ENCODE measurements at regions not wholly inside any gene's neighbourhood (a gene's known extent, or its start where the extent isn't known, plus 50 kb on each side); places are given as distances from the start of the nearest gene placed in this dataset.

GRCh38 chr6:54031169-54031568 lies 80.1 kb upstream of the MLIP start:
- H3K4me1 ChIP-seq (ENCODE audit: control insufficient read depth, insufficient read depth, low read length) = peaks cover 18% of the 10 kb centered on the region
- no peaks in the 10 kb centered on the region for H3K9me3 ChIP-seq (ENCODE audit: control insufficient read depth, low read length)
- H3K27me3 ChIP-seq (replicated peaks; ENCODE audit: control insufficient read depth, insufficient read depth, low read length) = no peaks in the 10 kb centered on the region
- no peak for DNase-seq (ENCODE audit: low read depth)
- no peak overlapping the region for H3K4me3 ChIP-seq (ENCODE audit: low read length)
- no peaks in the 10 kb centered on the region for H3K36me3 ChIP-seq (ENCODE audit: control insufficient read depth, insufficient read depth, low read length, severe bottlenecking)
- H3K9ac ChIP-seq (ENCODE audit: low read length) = no peak overlapping the region

- no peaks in the 10 kb centered on the region for H3K9me3 ChIP-seq (ENCODE audit: control insufficient read depth, low read length)
- H3K9ac ChIP-seq (ENCODE audit: low read length) = no peak overlapping the region
- no peak for DNase-seq (ENCODE audit: low read depth)
- no peaks in the 10 kb centered on the region for H3K27me3 ChIP-seq (replicated peaks; ENCODE audit: control insufficient read depth, insufficient read depth, low read length)
- H3K4me1 ChIP-seq (ENCODE audit: control insufficient read depth, insufficient read depth, low read length) = peaks cover 9% of the 10 kb centered on the region
- H3K4me3 ChIP-seq (ENCODE audit: low read length) = no peak overlapping the region
- no peaks in the 10 kb centered on the region for H3K36me3 ChIP-seq (ENCODE audit: control insufficient read depth, insufficient read depth, low read length, severe bottlenecking)
Measured at GRCh38 chr6:54037277-54037779, 73.9 kb upstream of the MLIP start.

GRCh38 chr6:54040545-54040944 lies 70.7 kb upstream of the MLIP start:
- Histone ChIP-seq H3K9ac (ENCODE audit: low read length) (no peak overlapping the region), H3K27me3 (replicated peaks; ENCODE audit: control insufficient read depth, insufficient read depth, low read length) (no peaks in the 10 kb centered on the region), H3K4me1 (ENCODE audit: control insufficient read depth, insufficient read depth, low read length) (peaks cover 9% of the 10 kb centered on the region), H3K36me3 (ENCODE audit: control insufficient read depth, insufficient read depth, low read length, severe bottlenecking) (no peaks in the 10 kb centered on the region), H3K4me3 (ENCODE audit: low read length) (no peak overlapping the region), H3K9me3 (ENCODE audit: control insufficient read depth, low read length) (no peaks in the 10 kb centered on the region)
- DNase-seq (ENCODE audit: low read depth) = no peak

- no peak overlapping the region for H3K4me3 ChIP-seq (ENCODE audit: low read length)
- H3K27me3 ChIP-seq (replicated peaks; ENCODE audit: control insufficient read depth, insufficient read depth, low read length) = no peaks in the 10 kb centered on the region
- H3K4me1 ChIP-seq (ENCODE audit: control insufficient read depth, insufficient read depth, low read length) = peaks cover 9% of the 10 kb centered on the region
- no peak overlapping the region for H3K9ac ChIP-seq (ENCODE audit: low read length)
- no peaks in the 10 kb centered on the region for H3K36me3 ChIP-seq (ENCODE audit: control insufficient read depth, insufficient read depth, low read length, severe bottlenecking)
- DNase-seq (ENCODE audit: low read depth) = no peak
- H3K9me3 ChIP-seq (ENCODE audit: control insufficient read depth, low read length) = no peaks in the 10 kb centered on the region
Measured at GRCh38 chr6:54041239-54041638, 70.0 kb upstream of the MLIP start.

GRCh38 chr6:54043360-54043759 lies 67.9 kb upstream of the MLIP start:
- Histone ChIP-seq H3K4me1 (ENCODE audit: control insufficient read depth, insufficient read depth, low read length) (peaks cover 4% of the 10 kb centered on the region), H3K36me3 (ENCODE audit: control insufficient read depth, insufficient read depth, low read length, severe bottlenecking) (no peaks in the 10 kb centered on the region), H3K9ac (ENCODE audit: low read length) (no peak overlapping the region)

GRCh38 chr6:54044059-54044458 lies 67.2 kb upstream of the MLIP start:
- H3K4me1 ChIP-seq (ENCODE audit: control insufficient read depth, insufficient read depth, low read length) = peaks cover 4% of the 10 kb centered on the region
- H3K36me3 ChIP-seq (ENCODE audit: control insufficient read depth, insufficient read depth, low read length, severe bottlenecking) = no peaks in the 10 kb centered on the region
- no peaks in the 10 kb centered on the region for H3K9me3 ChIP-seq (ENCODE audit: control insufficient read depth, low read length)
- DNase-seq (ENCODE audit: low read depth) = no peak
- no peaks in the 10 kb centered on the region for H3K27me3 ChIP-seq (replicated peaks; ENCODE audit: control insufficient read depth, insufficient read depth, low read length)
- no peak overlapping the region for H3K9ac ChIP-seq (ENCODE audit: low read length)
- no peak overlapping the region for H3K4me3 ChIP-seq (ENCODE audit: low read length)

More at GRCh38 chr6:54043360-54043759, 67.9 kb upstream of the MLIP start:
- Histone ChIP-seq H3K27me3 (replicated peaks; ENCODE audit: control insufficient read depth, insufficient read depth, low read length) (no peaks in the 10 kb centered on the region), H3K9me3 (ENCODE audit: control insufficient read depth, low read length) (no peaks in the 10 kb centered on the region), H3K4me3 (ENCODE audit: low read length) (no peak overlapping the region)
- DNase-seq (ENCODE audit: low read depth) = no peak

GRCh38 chr6:54048782-54049181 lies 62.5 kb upstream of the MLIP start:
- H3K9ac ChIP-seq (ENCODE audit: low read length) = no peak overlapping the region
- H3K4me1 ChIP-seq (ENCODE audit: control insufficient read depth, insufficient read depth, low read length) = peaks cover 9% of the 10 kb centered on the region
- no peaks in the 10 kb centered on the region for H3K27me3 ChIP-seq (replicated peaks; ENCODE audit: control insufficient read depth, insufficient read depth, low read length)
- H3K9me3 ChIP-seq (ENCODE audit: control insufficient read depth, low read length) = no peaks in the 10 kb centered on the region
- H3K36me3 ChIP-seq (ENCODE audit: control insufficient read depth, insufficient read depth, low read length, severe bottlenecking) = no peaks in the 10 kb centered on the region
- no peak for DNase-seq (ENCODE audit: low read depth)
- H3K4me3 ChIP-seq (ENCODE audit: low read length) = no peak overlapping the region

GRCh38 chr6:54050750-54051149 lies 60.5 kb upstream of the MLIP start:
- H3K36me3 ChIP-seq (ENCODE audit: control insufficient read depth, insufficient read depth, low read length, severe bottlenecking) = no peaks in the 10 kb centered on the region
- H3K9ac ChIP-seq (ENCODE audit: low read length) = no peak overlapping the region
- DNase-seq (ENCODE audit: low read depth) = no peak

GRCh38 chr6:54053881-54054391 lies 57.3 kb upstream of the MLIP start:
- Histone ChIP-seq H3K27me3 (replicated peaks; ENCODE audit: control insufficient read depth, insufficient read depth, low read length) (no peaks in the 10 kb centered on the region), H3K9ac (ENCODE audit: low read length) (peak overlapping the region; percentile 85), H3K4me3 (ENCODE audit: low read length) (peak overlapping the region; percentile 57), H3K9me3 (ENCODE audit: control insufficient read depth, low read length) (no peaks in the 10 kb centered on the region), H3K4me1 (ENCODE audit: control insufficient read depth, insufficient read depth, low read length) (peaks cover 33% of the 10 kb centered on the region), H3K36me3 (ENCODE audit: control insufficient read depth, insufficient read depth, low read length, severe bottlenecking) (no peaks in the 10 kb centered on the region)
- DNase-seq (ENCODE audit: low read depth) = peak; percentile 86

More at GRCh38 chr6:54050750-54051149, 60.5 kb upstream of the MLIP start:
- H3K27me3 ChIP-seq (replicated peaks; ENCODE audit: control insufficient read depth, insufficient read depth, low read length) = no peaks in the 10 kb centered on the region
- H3K4me3 ChIP-seq (ENCODE audit: low read length) = no peak overlapping the region
- H3K9me3 ChIP-seq (ENCODE audit: control insufficient read depth, low read length) = no peaks in the 10 kb centered on the region
- peaks cover 16% of the 10 kb centered on the region for H3K4me1 ChIP-seq (ENCODE audit: control insufficient read depth, insufficient read depth, low read length)

GRCh38 chr6:54056105-54056504 lies 55.1 kb upstream of the MLIP start:
- H3K4me3 ChIP-seq (ENCODE audit: low read length) = no peak overlapping the region
- H3K36me3 ChIP-seq (ENCODE audit: control insufficient read depth, insufficient read depth, low read length, severe bottlenecking) = no peaks in the 10 kb centered on the region
- DNase-seq (ENCODE audit: low read depth) = no peak
- H3K9ac ChIP-seq (ENCODE audit: low read length) = no peak overlapping the region
- no peaks in the 10 kb centered on the region for H3K9me3 ChIP-seq (ENCODE audit: control insufficient read depth, low read length)
- H3K4me1 ChIP-seq (ENCODE audit: control insufficient read depth, insufficient read depth, low read length) = peaks cover 55% of the 10 kb centered on the region
- no peaks in the 10 kb centered on the region for H3K27me3 ChIP-seq (replicated peaks; ENCODE audit: control insufficient read depth, insufficient read depth, low read length)

GRCh38 chr6:54057058-54057457 lies 54.2 kb upstream of the MLIP start:
- Histone ChIP-seq H3K9ac (ENCODE audit: low read length) (no peak overlapping the region), H3K36me3 (ENCODE audit: control insufficient read depth, insufficient read depth, low read length, severe bottlenecking) (no peaks in the 10 kb centered on the region), H3K4me1 (ENCODE audit: control insufficient read depth, insufficient read depth, low read length) (peaks cover 56% of the 10 kb centered on the region), H3K9me3 (ENCODE audit: control insufficient read depth, low read length) (no peaks in the 10 kb centered on the region), H3K4me3 (ENCODE audit: low read length) (no peak overlapping the region), H3K27me3 (replicated peaks; ENCODE audit: control insufficient read depth, insufficient read depth, low read length) (no peaks in the 10 kb centered on the region)
- no peak for DNase-seq (ENCODE audit: low read depth)

GRCh38 chr6:54058236-54058635 lies 53.0 kb upstream of the MLIP start:
- Histone ChIP-seq H3K9me3 (ENCODE audit: control insufficient read depth, low read length) (no peaks in the 10 kb centered on the region), H3K9ac (ENCODE audit: low read length) (peak overlapping the region; percentile 20), H3K4me1 (ENCODE audit: control insufficient read depth, insufficient read depth, low read length) (peaks cover 53% of the 10 kb centered on the region), H3K4me3 (ENCODE audit: low read length) (no peak overlapping the region), H3K27me3 (replicated peaks; ENCODE audit: control insufficient read depth, insufficient read depth, low read length) (no peaks in the 10 kb centered on the region), H3K36me3 (ENCODE audit: control insufficient read depth, insufficient read depth, low read length, severe bottlenecking) (no peaks in the 10 kb centered on the region)
- DNase-seq (ENCODE audit: low read depth) = no peak
